NCI-H510A (cell line): ENCODE measurements at regions not wholly inside any gene's neighbourhood (a gene's known extent, or its start where the extent isn't known, plus 50 kb on each side); places are given as distances from the start of the nearest gene placed in this dataset.
"Not testable (repeated sequence)": the region's sequence is repeated elsewhere in the genome, so short reads cannot be mapped to it uniquely, and the experiment has no call there.

ENCODE experiments used
- DNase-seq: peaks from one replicate; lab custom pipeline; 2025; lab: John Stamatoyannopoulos, UW

- DNase-seq, result no peak
These were observed 108.6 kb downstream of the ZMAT1 start for GRCh38 chrX:101823236-101823635.

DNA sequence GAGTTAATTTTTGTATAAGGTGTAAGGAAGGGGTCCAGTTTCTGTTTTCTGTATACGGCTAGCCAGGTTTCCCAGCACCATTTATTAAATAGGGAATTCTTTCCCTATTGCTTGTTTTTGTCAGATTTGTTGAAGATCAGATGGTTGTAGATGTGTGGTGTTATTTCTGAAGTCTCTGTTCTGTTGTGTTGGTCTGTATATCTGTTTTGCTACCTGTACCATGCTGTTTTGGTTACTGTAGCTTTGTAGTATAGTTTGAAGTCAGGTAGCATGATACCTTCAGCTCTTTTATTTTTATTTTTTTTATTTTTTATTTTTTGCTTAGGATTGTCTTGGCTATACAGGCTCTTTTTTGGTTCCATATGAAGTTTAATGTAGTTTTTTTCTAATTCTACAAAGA, 114.1 kb downstream of the ZMAT1 start:
- not testable (repeated sequence) for DNase-seq

DNA sequence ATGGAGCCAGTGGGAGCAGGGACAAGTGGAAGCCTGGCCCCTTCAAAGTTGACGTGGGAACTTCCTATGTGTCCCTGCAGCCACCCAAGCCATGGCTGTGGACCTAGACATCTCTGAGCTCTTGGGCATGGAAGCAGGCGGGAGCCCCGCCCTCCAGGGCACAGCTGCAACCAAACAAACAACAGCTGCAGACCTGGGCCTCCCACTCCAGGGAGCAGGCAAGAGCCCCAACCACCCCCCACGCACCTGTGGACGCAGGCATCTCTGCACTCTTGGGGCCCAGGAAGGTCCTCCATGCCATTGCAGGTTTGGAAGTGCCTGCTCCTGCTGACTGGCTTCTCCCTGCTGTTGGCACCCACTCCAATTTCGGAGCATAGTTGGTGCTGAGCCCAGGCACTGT, 118.6 kb downstream of the ZMAT1 start:
- DNase-seq, result no peak

GRCh38 chrX:101803451-101803850, 128.4 kb downstream of the ZMAT1 start:
- no peak for DNase-seq

GRCh38 chrX:101799387-101799786, 132.4 kb downstream of the ZMAT1 start:
- peak; percentile 70 for DNase-seq

- DNase-seq, result no peak
These were observed 128.3 kb upstream of the ARMCX2 start for GRCh38 chrX:101787934-101788333.

- DNase-seq, result no peak
These were observed 125.5 kb upstream of the ARMCX2 start for GRCh38 chrX:101785142-101785541.

DNA sequence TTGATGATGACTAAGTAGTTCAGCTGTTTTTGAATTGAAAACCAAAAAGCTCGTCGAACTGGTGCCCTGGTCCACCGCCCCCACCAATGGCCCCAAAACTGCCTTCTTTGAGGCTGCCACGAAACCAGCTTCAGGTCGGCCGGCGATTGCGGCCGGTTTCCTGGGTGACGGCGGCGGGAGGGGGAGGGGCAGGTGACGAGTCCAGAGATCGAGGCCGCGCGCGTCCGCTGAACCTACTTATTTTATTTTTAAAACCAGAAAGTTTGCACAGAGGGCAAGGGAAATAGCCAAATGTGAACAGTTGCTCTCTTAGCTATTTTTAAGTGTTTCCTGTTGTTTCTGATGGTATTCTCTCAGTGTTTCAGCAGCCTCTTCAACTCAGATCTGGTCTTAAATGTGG, 120.8 kb upstream of the ARMCX2 start:
- DNase-seq, result not testable (repeated sequence)

GRCh38 chrX:101774340-101774739, 114.7 kb upstream of the ARMCX2 start:
- no peak for DNase-seq

- DNase-seq, result no peak
These were observed 104.9 kb upstream of the ARMCX2 start for GRCh38 chrX:101764538-101764937.

DNA sequence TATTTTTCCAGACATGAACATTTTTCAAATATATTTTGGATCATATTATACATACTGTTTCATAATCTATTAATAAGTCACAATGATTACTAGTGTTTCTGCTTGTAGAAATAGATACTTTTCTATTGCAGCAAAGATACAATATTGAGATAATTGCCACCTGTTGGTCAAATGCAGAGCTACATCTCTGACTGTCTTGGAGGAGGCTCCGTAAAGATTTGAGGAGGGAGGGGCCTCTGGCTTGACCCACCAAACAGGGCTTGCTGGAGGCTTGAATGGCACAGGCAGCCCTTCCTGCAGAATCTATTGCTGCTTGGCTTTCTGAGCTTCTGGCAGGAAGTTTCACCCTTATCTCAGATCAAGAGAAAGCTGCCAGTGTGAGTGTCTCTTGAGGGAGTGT, 99.3 kb upstream of the ARMCX2 start:
- DNase-seq, result peak; percentile 0

GRCh38 chrX:101750744-101751143, 91.1 kb upstream of the ARMCX2 start:
- DNase-seq, result no peak

DNA sequence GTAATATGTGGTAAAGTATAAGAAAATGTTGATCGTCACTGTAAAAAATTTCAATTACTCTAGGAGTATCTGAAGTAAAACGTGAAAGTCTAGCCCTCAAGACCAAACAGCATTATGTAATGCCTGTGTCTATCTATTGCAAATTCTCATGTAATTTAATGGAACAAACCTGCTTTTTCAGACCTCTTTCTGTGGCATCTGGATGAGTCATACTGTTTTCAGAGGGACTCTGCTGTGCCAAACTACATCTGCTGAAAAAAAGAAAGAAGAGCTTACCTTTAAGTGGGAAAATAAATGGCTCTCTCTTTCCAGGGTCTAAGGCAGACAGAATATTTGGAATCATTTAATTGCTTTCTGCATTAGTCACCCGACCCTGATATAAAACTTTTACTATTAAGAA, 89.8 kb upstream of the ARMCX2 start:
- no peak for DNase-seq

DNA sequence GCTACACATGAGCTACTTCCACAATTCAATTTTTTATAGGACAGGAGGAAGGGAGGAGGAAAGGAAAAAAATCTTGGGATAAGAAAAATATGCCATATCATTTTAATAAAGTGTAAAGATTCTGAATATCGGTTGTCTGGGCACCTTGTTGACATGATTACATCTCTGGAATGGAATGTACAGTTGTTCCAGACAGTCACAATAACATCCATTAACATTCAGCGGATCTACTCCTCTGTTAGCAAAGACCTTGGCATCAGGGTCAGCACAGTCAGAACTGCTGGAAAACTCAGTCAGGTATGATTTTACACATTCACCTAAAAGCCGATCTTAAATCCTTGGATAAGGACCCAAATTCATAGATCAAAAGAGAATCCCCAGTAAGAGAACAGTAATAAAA, 85.4 kb upstream of the ARMCX2 start:
- no peak for DNase-seq

- no peak for DNase-seq
These were observed 84.4 kb upstream of the ARMCX2 start for GRCh38 chrX:101744085-101744484.

GRCh38 chrX:101740642-101741041, 81.0 kb upstream of the ARMCX2 start:
- DNase-seq, result no peak

DNA sequence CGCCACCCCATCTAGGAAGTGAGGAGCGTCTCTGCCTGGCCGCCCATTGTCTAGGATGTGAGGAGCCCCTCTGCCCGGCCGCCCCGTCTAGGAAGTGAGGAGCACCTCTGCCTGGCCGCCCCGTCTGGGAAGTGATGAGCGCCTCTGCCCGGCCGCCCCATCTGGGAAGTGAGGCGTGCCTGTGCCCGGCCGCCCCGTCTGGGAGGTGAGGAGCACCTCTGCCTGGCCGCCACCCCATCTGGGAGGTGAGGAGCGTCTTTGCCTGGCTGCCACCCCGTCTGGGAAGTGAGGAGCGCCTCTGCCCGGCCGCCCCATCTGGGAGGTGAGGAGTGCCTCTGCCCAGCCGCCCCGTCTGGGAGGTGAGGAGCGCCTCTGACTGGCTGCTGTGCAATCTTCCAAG, 79.2 kb upstream of the ARMCX2 start:
- DNase-seq, result not testable (repeated sequence)

- DNase-seq, result not testable (repeated sequence)
These were observed 78.8 kb upstream of the ARMCX2 start for GRCh38 chrX:101738411-101738810.

GRCh38 chrX:101736651-101737050, 77.0 kb upstream of the ARMCX2 start:
- DNase-seq, result no peak

DNA sequence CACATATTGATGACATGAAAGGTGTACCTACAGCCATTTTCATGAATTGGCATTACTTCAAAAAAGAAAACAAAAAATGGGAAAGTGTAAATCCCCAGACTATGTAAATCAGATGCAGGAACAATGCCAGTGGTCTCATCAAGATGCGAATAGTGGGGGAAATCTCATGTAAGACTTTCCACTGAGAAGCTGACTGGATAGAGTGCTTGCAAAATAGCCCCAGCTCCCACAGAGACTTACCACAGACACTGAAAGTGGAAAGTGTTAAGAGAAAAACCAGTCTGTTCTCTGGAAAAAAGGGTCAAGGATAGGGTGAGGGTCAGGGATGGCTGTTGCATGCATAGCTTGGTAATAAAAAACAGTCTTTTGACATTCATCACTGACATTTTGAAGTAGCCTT, 73.2 kb upstream of the ARMCX2 start:
- DNase-seq, result no peak

- no peak for DNase-seq
These were observed 70.3 kb upstream of the ARMCX2 start for GRCh38 chrX:101729986-101730385.
